ACC112 (cell line): ENCODE measurements at regions not wholly inside any gene's neighbourhood (a gene's known extent, or its start where the extent isn't known, plus 50 kb on each side); places are given as distances from the start of the nearest gene placed in this dataset.

ENCODE experiments used
- H2AFZ ChIP-seq: fragments of 200-600 bp; sonication (generic); one replicate; pipeline ENCODE4 v1.6.0; 2017; ENCODE audit warnings: antibody characterized with exemption, low read length; ENCODE audit not compliant: unreplicated experiment
- H3K27ac ChIP-seq: fragments of 200-600 bp; sonication (generic); 2 replicates; pipeline ENCODE4 v1.5.1; 2014; ENCODE audit warnings: low read depth, mild to moderate bottlenecking, antibody characterized with exemption, low read length, moderate library complexity
- H3K27me3 ChIP-seq: fragments of 200-600 bp; sonication (generic); 2 replicates; pipeline ENCODE4 v1.6.1; 2014; ENCODE audit warnings: mild to moderate bottlenecking, antibody characterized with exemption, low read length, moderate library complexity, mixed read lengths; ENCODE audit not compliant: insufficient read depth
- H3K36me3 ChIP-seq: fragments of 200-600 bp; sonication (generic); 2 replicates; pipeline ENCODE4 v1.6.1; 2016; ENCODE audit warnings: mild to moderate bottlenecking, antibody characterized with exemption, low read length, moderate library complexity, mixed read lengths; ENCODE audit not compliant: insufficient read depth
- H3K4me1 ChIP-seq: fragments of 200-600 bp; sonication (generic); one replicate; pipeline ENCODE4 v1.6.1; 2016; ENCODE audit warnings: low read length, mixed read lengths; ENCODE audit not compliant: insufficient read depth, unreplicated experiment, control insufficient read depth
- H3K4me3 ChIP-seq: fragments of 200-600 bp; sonication (generic); 2 replicates; pipeline ENCODE4 v1.5.1; 2014; ENCODE audit warnings: mild to moderate bottlenecking, low read depth, low read length
- H3K79me2 ChIP-seq: fragments of 200-600 bp; sonication (generic); one replicate; pipeline ENCODE4 v1.6.0; 2016; ENCODE audit warnings: low read length; ENCODE audit not compliant: control insufficient read depth, unreplicated experiment, insufficient read depth

- Histone ChIP-seq H3K27me3 (no peaks in the 10 kb centered on the region), H3K36me3 (no peaks in the 10 kb centered on the region), H3K79me2 (no peaks in the 10 kb centered on the region), H3K4me1 (peaks cover 31% of the 10 kb centered on the region), H3K4me3 (peak overlapping the region; percentile 68), H3K27ac (no peak overlapping the region), H2AFZ (peak overlapping the region; percentile 90)
Measured at GRCh38 chr10:91711885-91712680, 79.2 kb upstream of the PPP1R3C start.

- Histone ChIP-seq H3K4me3 (no peak overlapping the region), H3K27ac (no peak overlapping the region), H3K27me3 (no peaks in the 10 kb centered on the region), H3K36me3 (no peaks in the 10 kb centered on the region), H3K79me2 (no peaks in the 10 kb centered on the region), H3K4me1 (peaks cover 31% of the 10 kb centered on the region), H2AFZ (no peak overlapping the region)
Measured at GRCh38 chr10:91709394-91709798, 76.5 kb upstream of the PPP1R3C start.

- no peak overlapping the region for H2AFZ ChIP-seq
- peaks cover 31% of the 10 kb centered on the region for H3K4me1 ChIP-seq
- H3K27ac ChIP-seq, result no peak overlapping the region
- no peaks in the 10 kb centered on the region for H3K27me3 ChIP-seq
- H3K36me3 ChIP-seq, result no peaks in the 10 kb centered on the region
- H3K4me3 ChIP-seq, result no peak overlapping the region
- H3K79me2 ChIP-seq, result no peaks in the 10 kb centered on the region
Measured at GRCh38 chr10:91708174-91708861, 75.4 kb upstream of the PPP1R3C start.

GRCh38 chr10:91707236-91707635 lies 74.4 kb upstream of the PPP1R3C start:
- H3K4me1 ChIP-seq, result peaks cover 25% of the 10 kb centered on the region
- H3K79me2 ChIP-seq, result no peaks in the 10 kb centered on the region
- H3K27ac ChIP-seq, result no peak overlapping the region
- H3K4me3 ChIP-seq, result no peak overlapping the region
- no peaks in the 10 kb centered on the region for H3K27me3 ChIP-seq
- no peak overlapping the region for H2AFZ ChIP-seq
- H3K36me3 ChIP-seq, result no peaks in the 10 kb centered on the region

- no peak overlapping the region for H2AFZ ChIP-seq
- no peaks in the 10 kb centered on the region for H3K27me3 ChIP-seq
- H3K79me2 ChIP-seq, result no peaks in the 10 kb centered on the region
- no peak overlapping the region for H3K27ac ChIP-seq
- H3K36me3 ChIP-seq, result no peaks in the 10 kb centered on the region
- no peak overlapping the region for H3K4me3 ChIP-seq
- peaks cover 21% of the 10 kb centered on the region for H3K4me1 ChIP-seq
Measured at GRCh38 chr10:91705948-91706670, 73.2 kb upstream of the PPP1R3C start.

- H2AFZ ChIP-seq, result no peak overlapping the region
- H3K4me3 ChIP-seq, result no peak overlapping the region
- no peaks in the 10 kb centered on the region for H3K79me2 ChIP-seq
- H3K4me1 ChIP-seq, result peaks cover 16% of the 10 kb centered on the region
- H3K36me3 ChIP-seq, result no peaks in the 10 kb centered on the region
- no peak overlapping the region for H3K27ac ChIP-seq
- no peaks in the 10 kb centered on the region for H3K27me3 ChIP-seq
Measured at GRCh38 chr10:91702620-91703019, 69.7 kb upstream of the PPP1R3C start.

GRCh38 chr10:91700788-91701444 lies 68.0 kb upstream of the PPP1R3C start:
- H2AFZ ChIP-seq, result no peak overlapping the region
- peaks cover 16% of the 10 kb centered on the region for H3K4me1 ChIP-seq
- H3K27ac ChIP-seq, result no peak overlapping the region
- H3K27me3 ChIP-seq, result no peaks in the 10 kb centered on the region
- H3K4me3 ChIP-seq, result peak overlapping the region; percentile 41; the same call in 1 of the 2 replicates
- H3K79me2 ChIP-seq, result no peaks in the 10 kb centered on the region
- no peaks in the 10 kb centered on the region for H3K36me3 ChIP-seq

GRCh38 chr10:91700273-91700672 lies 67.4 kb upstream of the PPP1R3C start:
- H3K4me3 ChIP-seq, result no peak overlapping the region
- no peaks in the 10 kb centered on the region for H3K36me3 ChIP-seq
- peaks cover 16% of the 10 kb centered on the region for H3K4me1 ChIP-seq
- no peak overlapping the region for H2AFZ ChIP-seq
- no peaks in the 10 kb centered on the region for H3K27me3 ChIP-seq
- no peak overlapping the region for H3K27ac ChIP-seq
- H3K79me2 ChIP-seq, result no peaks in the 10 kb centered on the region

- no peaks in the 10 kb centered on the region for H3K27me3 ChIP-seq
- H2AFZ ChIP-seq, result no peak overlapping the region
- H3K36me3 ChIP-seq, result no peaks in the 10 kb centered on the region
- no peak overlapping the region for H3K4me3 ChIP-seq
- H3K79me2 ChIP-seq, result no peaks in the 10 kb centered on the region
- H3K27ac ChIP-seq, result no peak overlapping the region
- H3K4me1 ChIP-seq, result peaks cover 16% of the 10 kb centered on the region
Measured at GRCh38 chr10:91698258-91698657, 65.4 kb upstream of the PPP1R3C start.

- Histone ChIP-seq H3K36me3 (no peaks in the 10 kb centered on the region), H3K27me3 (no peaks in the 10 kb centered on the region), H3K27ac (no peak overlapping the region), H3K4me3 (no peak overlapping the region), H2AFZ (no peak overlapping the region), H3K4me1 (peaks cover 5% of the 10 kb centered on the region), H3K79me2 (no peaks in the 10 kb centered on the region)
Measured at GRCh38 chr10:91694170-91694794, 61.4 kb upstream of the PPP1R3C start.
